Right atrium auricular region (tissue), 2 donors: ENCODE measurements at regions not wholly inside any gene's neighbourhood (a gene's known extent, or its start where the extent isn't known, plus 50 kb on each side); places are given as distances from the start of the nearest gene placed in this dataset.
"Not testable (repeated sequence)": the region's sequence is repeated elsewhere in the genome, so short reads cannot be mapped to it uniquely, and the experiment has no call there.

Experiments used
- DNase-seq: peaks from one replicate; pipeline ENCODE4 v3.0.0-alpha.2; 2019; ENCODE audit warnings: low spot score
- H3K27ac ChIP-seq, 2 donors: fragments of 200-600 bp; sonication (generic); 1 replicate in 1 of 2; 2 replicates in 1 of 2; pipeline ENCODE4 v1.5.1; 2016 to 2019
- H3K27me3 ChIP-seq, 2 donors: fragments of 200-600 bp; sonication (generic); one replicate each; pipeline versions ENCODE4 v1.5.1 to v1.6.0; 2017 to 2019
- H3K36me3 ChIP-seq: fragments of 200-600 bp; sonication (generic); one replicate; pipeline ENCODE4 v1.5.1; 2016
- H3K4me1 ChIP-seq, 2 donors: fragments of 200-600 bp; sonication (generic); one replicate each; pipeline versions ENCODE4 v1.5.1 to v1.6.0; 2017 to 2019
- H3K4me3 ChIP-seq, 2 donors: fragments of 200-600 bp; sonication (generic); 1 replicate in 1 of 2; 2 replicates in 1 of 2; pipeline ENCODE4 v1.5.1; 2017 to 2019; ENCODE audit warnings: mild to moderate bottlenecking in 1 of 2, moderate library complexity in 1 of 2
- H3K9me3 ChIP-seq, 2 donors: fragments of 200-600 bp; sonication (generic); one replicate each; pipeline ENCODE4 v1.5.1; 2019
- CTCF ChIP-seq, 2 donors: fragments of 200-600 bp; sonication (generic); IDR thresholded peaks; one replicate each; pipeline ENCODE4 v1.5.1; 2019; ENCODE audit warnings: antibody characterized with exemption in 2 of 2

- no peaks in the 10 kb centered on the region for H3K27me3 ChIP-seq
- no peaks in the 10 kb centered on the region for H3K9me3 ChIP-seq
- no peak overlapping the region for H3K27ac ChIP-seq
These were observed 120.0 kb upstream of the HAND1 start for GRCh38 chr5:154598021-154598420.

GRCh38 chr5:154596844-154597243 lies 118.8 kb upstream of the HAND1 start:
- H3K27ac ChIP-seq, H3K4me1 ChIP-seq, H3K27me3 ChIP-seq, H3K9me3 ChIP-seq, H3K36me3 ChIP-seq, DNase-seq, H3K4me3 ChIP-seq: not testable (repeated sequence)

More at GRCh38 chr5:154598021-154598420, 120.0 kb upstream of the HAND1 start:
- H3K36me3 ChIP-seq = no peaks in the 10 kb centered on the region
- TF ChIP-seq CTCF (IDR thresholded peaks at IDR 0.05) = no peak
- no peak overlapping the region for H3K4me3 ChIP-seq
- no peaks in the 10 kb centered on the region for H3K4me1 ChIP-seq
- no peak for DNase-seq

GRCh38 chr5:154595662-154596061 lies 117.6 kb upstream of the HAND1 start:
- no peaks in the 10 kb centered on the region for H3K4me1 ChIP-seq
- no peak overlapping the region for H3K4me3 ChIP-seq
- no peaks in the 10 kb centered on the region for H3K27me3 ChIP-seq
- no peaks in the 10 kb centered on the region for H3K36me3 ChIP-seq
- H3K9me3 ChIP-seq = no peaks in the 10 kb centered on the region
- H3K27ac ChIP-seq = no peak overlapping the region
- no peak for DNase-seq
- TF ChIP-seq CTCF (IDR thresholded peaks at IDR 0.05) = no peak

GRCh38 chr5:154593796-154594195 lies 115.8 kb upstream of the HAND1 start:
- no peak overlapping the region for H3K27ac ChIP-seq
- H3K4me3 ChIP-seq = no peak overlapping the region
- no peak for TF ChIP-seq CTCF (IDR thresholded peaks at IDR 0.05)
- no peaks in the 10 kb centered on the region for H3K4me1 ChIP-seq
- H3K9me3 ChIP-seq = no peaks in the 10 kb centered on the region
- no peaks in the 10 kb centered on the region for H3K27me3 ChIP-seq
- H3K36me3 ChIP-seq = no peaks in the 10 kb centered on the region
- DNase-seq = no peak

GRCh38 chr5:154593071-154593470 lies 115.0 kb upstream of the HAND1 start:
- no peak for DNase-seq
- Histone ChIP-seq H3K27ac (no peak overlapping the region), H3K4me3 (no peak overlapping the region), H3K9me3 (no peaks in the 10 kb centered on the region), H3K4me1 (no peaks in the 10 kb centered on the region), H3K27me3 (no peaks in the 10 kb centered on the region), H3K36me3 (no peaks in the 10 kb centered on the region)
- no peak for TF ChIP-seq CTCF (IDR thresholded peaks at IDR 0.05)

GRCh38 chr5:154590093-154590724 lies 112.2 kb upstream of the HAND1 start:
- H3K36me3 ChIP-seq = no peaks in the 10 kb centered on the region
- no peak for DNase-seq
- H3K27me3 ChIP-seq = no peaks in the 10 kb centered on the region
- no peaks in the 10 kb centered on the region for H3K9me3 ChIP-seq
- H3K27ac ChIP-seq = no peak overlapping the region
- no peak for TF ChIP-seq CTCF (IDR thresholded peaks at IDR 0.05)
- H3K4me1 ChIP-seq = no peaks in the 10 kb centered on the region
- no peak overlapping the region for H3K4me3 ChIP-seq
